K562 (cell line): ENCODE measurements at regions not wholly inside any gene's neighbourhood (a gene's known extent, or its start where the extent isn't known, plus 50 kb on each side); places are given as distances from the start of the nearest gene placed in this dataset.

Experiments used
- L3MBTL2 ChIP-seq: fragments of 450-650 bp; IDR thresholded peaks from 2 replicates; pipeline ENCODE4 v1.6.1; 2016; ENCODE audit warnings: mild to moderate bottlenecking, moderate library complexity
- MGA ChIP-seq: fragments of 450-650 bp; IDR thresholded peaks from 2 replicates; pipeline ENCODE4 v1.6.1; 2016; ENCODE audit warnings: mild to moderate bottlenecking, moderate library complexity
- USF1 ChIP-seq: sonication (generic); formaldehyde crosslinking; IDR thresholded peaks from 2 replicates; pipeline ENCODE4 v1.9.0; 2022; ENCODE audit warnings: mild to moderate bottlenecking, missing genetic modification reagents
- ZNF12 ChIP-seq: sonication (generic); formaldehyde crosslinking; IDR thresholded peaks from 2 replicates; pipeline ENCODE4 v1.4.0; 2020; ENCODE audit warnings: mild to moderate bottlenecking, missing genetic modification reagents

- TF ChIP-seq MGA = peak; percentile 32; the same call in 1 of the 2 replicates
- TF ChIP-seq USF1 = peak; percentile 50; the same call in 1 of the 2 replicates
- peak; percentile 96 for TF ChIP-seq ZNF12 (CRISPR knock-in tag)
- TF ChIP-seq L3MBTL2 = peak; percentile 66
- TF ChIP-seq, all 486 proteins: peak for 6
These were observed 63.4 kb upstream of the FBRSL1 start (continued) for GRCh38 chr12:132426349-132427173.
